A549 (cell line): ENCODE measurements at regions not wholly inside any gene's neighbourhood (a gene's known extent, or its start where the extent isn't known, plus 50 kb on each side); places are given as distances from the start of the nearest gene placed in this dataset.

Experiments used
- ATAC-seq, 2 experiments: fragments of 200-7000 bp in 1 of 2; fragments of >200 bp in 1 of 2; cut with Nextera tagmentation in 1 of 2; cut with Tn5 transposase in 1 of 2; 3 replicates each; pipeline versions ENCODE4 v1.8.0 to v1.9.1; 2018 to 2020; ENCODE audit warnings: mild to moderate bottlenecking in 1 of 2, moderate library complexity in 1 of 2
- CTCF ChIA-PET: fragments of 300-600 bp; sonication (Branson Sonifier 250); formaldehyde crosslinking; extraction: SDS; loops from one replicate; lab custom pipeline; 2021; ENCODE audit warnings: antibody characterized with exemption, inconsistent platforms; lab: Yijun Ruan, JAX
- POLR2A ChIA-PET: fragments of 350-600 bp; formaldehyde crosslinking; extraction: SDS; loops from one replicate; lab custom pipeline; 2021; ENCODE audit warnings: antibody characterized with exemption, inconsistent platforms; lab: Yijun Ruan, JAX
- DNase-seq, 2 experiments: peaks; one replicate each; pipeline versions ENCODE4 v3.0.0 to v3.0.0-alpha.2; 2011 to 2016; ENCODE audit warnings: low read depth in 1 of 2, low spot score in 1 of 2
- FAIRE-seq: peaks from 2 replicates; lab custom pipeline; 2011; peaks lifted over from hg19 to GRCh38; lab: Jason Lieb, UNC
- H3K27ac ChIP-seq, 2 experiments: fragments of >200 bp; sonication (Bioruptor Twin); formaldehyde crosslinking; 3 replicates each; pipeline ENCODE4 v1.5.1; 2016 to 2017
- H3K4me1 ChIP-seq: fragments of >200 bp; sonication (Bioruptor Twin); formaldehyde crosslinking; 3 replicates; pipeline ENCODE4 v1.6.1; 2016
- H3K4me2 ChIP-seq: fragments of >200 bp; sonication (Bioruptor Twin); formaldehyde crosslinking; 3 replicates; pipeline ENCODE4 v1.6.1; 2016
- H3K4me3 ChIP-seq: fragments of >200 bp; sonication (Bioruptor Twin); formaldehyde crosslinking; 3 replicates; pipeline ENCODE4 v1.5.1; 2016
- H3K9me3 ChIP-seq: fragments of >200 bp; sonication (Bioruptor Twin); formaldehyde crosslinking; 3 replicates; pipeline ENCODE4 v1.6.1; 2016
- CBX2 ChIP-seq: fragments of 200-600 bp; sonication (generic); IDR thresholded peaks from 2 replicates; pipeline ENCODE4 v1.6.1; 2016; ENCODE audit warnings: low read depth, mild to moderate bottlenecking, borderline replicate concordance
- CEBPB ChIP-seq, 2 experiments: fragments of >200 bp in 1 of 2; sonication (Bioruptor Twin) in 1 of 2; formaldehyde crosslinking in 1 of 2; IDR thresholded peaks; 2 replicates each; pipeline ENCODE4 v1.6.1; 2012 to 2016
- CHD2 ChIP-seq: fragments of 150-350 bp; IDR thresholded peaks from 2 replicates; pipeline ENCODE4 v1.6.1; 2014; ENCODE audit warnings: low read length; ENCODE audit not compliant: partially characterized antibody
- CHD4 ChIP-seq: fragments of 200-600 bp; sonication (generic); IDR thresholded peaks from 2 replicates; pipeline ENCODE4 v1.6.1; 2016; ENCODE audit warnings: antibody characterized with exemption, mild to moderate bottlenecking, borderline replicate concordance
- EHF ChIP-seq: fragments of 250-450 bp; sonication (Bioruptor Pico); IDR thresholded peaks from 2 replicates; pipeline ENCODE4 v1.5.0; 2020; ENCODE audit warnings: mild to moderate bottlenecking
- EP300 ChIP-seq, 2 experiments: fragments of >200 bp; sonication (Bioruptor Twin); formaldehyde crosslinking; IDR thresholded peaks; 2 replicates in 1 of 2; 3 replicates in 1 of 2; pipeline ENCODE4 v1.6.1; 2016 to 2017
- FOSB ChIP-seq: fragments of 250-450 bp; sonication (Bioruptor Pico); IDR thresholded peaks from 2 replicates; pipeline ENCODE4 v1.5.0; 2020; ENCODE audit warnings: mild to moderate bottlenecking, moderate library complexity
- FOSL2 ChIP-seq, 2 experiments: fragments of 450-650 bp in 1 of 2; fragments of >200 bp in 1 of 2; sonication (Bioruptor Twin) in 1 of 2; formaldehyde crosslinking; IDR thresholded peaks; 2 replicates each; pipeline versions ENCODE4 v1.5.0 to v1.6.1; 2016 to 2020; ENCODE audit warnings: mild to moderate bottlenecking in 1 of 2, moderate library complexity in 1 of 2
- FOXS1 ChIP-seq: fragments of 250-450 bp; sonication (Bioruptor Pico); IDR thresholded peaks from 2 replicates; pipeline ENCODE4 v1.5.0; 2020; ENCODE audit warnings: mild to moderate bottlenecking, moderate library complexity
- GATA3 ChIP-seq: IDR thresholded peaks from 2 replicates; pipeline ENCODE4 v1.6.1; 2012; ENCODE audit warnings: borderline replicate concordance
- HDAC2 ChIP-seq: fragments of 200-600 bp; sonication (generic); IDR thresholded peaks from 2 replicates; pipeline ENCODE4 v1.6.1; 2016
- HOXB13 ChIP-seq: fragments of 250-450 bp; sonication (Bioruptor Pico); IDR thresholded peaks from 2 replicates; pipeline ENCODE4 v1.5.0; 2020; ENCODE audit warnings: low read depth, mild to moderate bottlenecking, moderate library complexity
- HOXB5 ChIP-seq: fragments of 250-450 bp; sonication (Bioruptor Pico); IDR thresholded peaks from 2 replicates; pipeline ENCODE4 v1.5.0; 2020; ENCODE audit warnings: mild to moderate bottlenecking, moderate library complexity
- JUN ChIP-seq, 2 experiments: fragments of >200 bp; sonication (Bioruptor Twin); formaldehyde crosslinking; IDR thresholded peaks; 2 replicates in 1 of 2; 3 replicates in 1 of 2; pipeline ENCODE4 v1.6.1; 2016 to 2017
- KDM1A ChIP-seq: fragments of 200-600 bp; sonication (generic); IDR thresholded peaks from 2 replicates; pipeline ENCODE4 v1.6.1; 2016; ENCODE audit warnings: low read depth, mild to moderate bottlenecking
- MAZ ChIP-seq: fragments of 150-350 bp; IDR thresholded peaks from 2 replicates; pipeline ENCODE4 v1.6.1; 2014; ENCODE audit warnings: antibody characterized with exemption, low read depth, low read length, borderline replicate concordance
- MYC ChIP-seq: IDR thresholded peaks from 2 replicates; pipeline ENCODE4 v1.6.1; 2012; ENCODE audit warnings: mild to moderate bottlenecking, inconsistent platforms, low read length, improper control_type of control experiment, borderline replicate concordance
- POLR2A ChIP-seq: IDR thresholded peaks from 2 replicates; pipeline ENCODE4 v1.6.1; 2012; ENCODE audit warnings: mild to moderate bottlenecking, low read length
- POLR2AphosphoS2 ChIP-seq: conservative IDR thresholded peaks from 2 replicates; pipeline ENCODE4 v1.6.1; 2012; ENCODE audit warnings: low read length, improper control_type of control experiment, inconsistent platforms
- RAD21 ChIP-seq, 2 experiments: fragments of >200 bp in 1 of 2; sonication (Bioruptor Twin) in 1 of 2; formaldehyde crosslinking in 1 of 2; IDR thresholded peaks in 1 of 2; conservative IDR thresholded peaks in 1 of 2; 2 replicates in 1 of 2; 3 replicates in 1 of 2; pipeline ENCODE4 v1.6.1; 2012 to 2018; ENCODE audit warnings: inconsistent platforms in 1 of 2
- RARB ChIP-seq: fragments of 250-450 bp; sonication (Bioruptor Pico); IDR thresholded peaks from 2 replicates; pipeline ENCODE4 v1.8.0; 2021; ENCODE audit warnings: mild to moderate bottlenecking, moderate library complexity
- RCOR1 ChIP-seq: fragments of 150-350 bp; IDR thresholded peaks from 2 replicates; pipeline ENCODE4 v1.6.1; 2014; ENCODE audit warnings: antibody characterized with exemption, low read length, low read depth
- RFX5 ChIP-seq: fragments of 450-650 bp; IDR thresholded peaks from 2 replicates; pipeline ENCODE4 v1.7.1; 2014; ENCODE audit warnings: antibody characterized with exemption, mild to moderate bottlenecking, moderate library complexity
- RNF2 ChIP-seq: fragments of 200-600 bp; sonication (generic); IDR thresholded peaks from 2 replicates; pipeline ENCODE4 v1.6.1; 2016; ENCODE audit warnings: low read depth, mild to moderate bottlenecking, antibody characterized with exemption, moderate library complexity, borderline replicate concordance
- TFCP2L1 ChIP-seq: fragments of 250-450 bp; sonication (Bioruptor Pico); IDR thresholded peaks from 2 replicates; pipeline ENCODE4 v1.5.0; 2021; ENCODE audit warnings: mild to moderate bottlenecking
- TP53 ChIP-seq: fragments of 250-450 bp; sonication (Bioruptor Pico); IDR thresholded peaks from 2 replicates; pipeline ENCODE4 v1.5.0; 2021; ENCODE audit warnings: mild to moderate bottlenecking, moderate library complexity
- ZC3H11A ChIP-seq: fragments of 450-650 bp; IDR thresholded peaks from 2 replicates; pipeline ENCODE4 v1.6.1; 2014; ENCODE audit warnings: antibody characterized with exemption, mild to moderate bottlenecking
- ZSCAN20 ChIP-seq: fragments of 250-450 bp; sonication (Bioruptor Pico); IDR thresholded peaks from 2 replicates; pipeline ENCODE4 v1.8.0; 2022; ENCODE audit warnings: mild to moderate bottlenecking, moderate library complexity
- WGBS: methylation state at CpG from one replicate; pipeline ENCODE4 v1.1.6; 2017; ENCODE audit errors: missing lambda C conversion rate; 5-methylcytosine and 5-hydroxymethylcytosine counted together
- TF ChIP-seq, protein P1 (sequence below): IDR thresholded peaks from 2 replicates; pipeline ENCODE4 v1.6.1; 2012; ENCODE audit warnings: low read depth, borderline replicate concordance
- TF ChIP-seq, protein P2 (sequence below): fragments of 250-450 bp; sonication (Bioruptor Pico); IDR thresholded peaks from 2 replicates; pipeline ENCODE4 v1.5.0; 2020; ENCODE audit warnings: low read depth, mild to moderate bottlenecking, moderate library complexity
- TF ChIP-seq, protein P3 (sequence below): IDR thresholded peaks from 2 replicates; pipeline ENCODE4 v1.6.1; 2012

DNA sequence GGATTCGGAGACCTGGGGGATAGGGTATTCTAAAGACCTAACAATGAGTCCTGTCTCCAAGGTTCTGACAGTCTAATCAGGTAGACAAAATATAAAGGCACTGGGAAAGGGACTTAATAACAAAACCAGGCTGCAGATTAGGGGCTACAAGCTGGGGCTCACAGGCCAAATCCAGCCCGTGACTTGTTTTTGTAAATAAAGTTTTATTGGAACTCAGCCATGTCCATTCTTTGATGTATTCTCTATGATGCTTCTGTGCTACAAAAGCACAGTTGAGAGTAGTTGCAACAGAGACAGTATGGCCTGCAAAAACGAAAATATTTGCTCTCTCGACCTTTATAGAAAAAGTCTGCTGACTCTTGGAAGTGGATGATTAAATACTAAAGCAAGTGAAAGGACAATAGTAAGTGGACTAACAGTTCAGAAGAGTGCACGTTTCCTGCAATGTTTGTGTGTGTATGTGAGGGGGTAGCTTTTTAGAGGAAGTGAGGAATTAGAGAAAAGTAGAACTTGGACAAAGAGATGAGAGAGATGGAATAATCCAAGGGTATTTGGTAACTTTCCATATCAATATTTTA is 115.4 kb upstream of the ZFHX3 start:
- TF ChIP-seq, protein P1, sequence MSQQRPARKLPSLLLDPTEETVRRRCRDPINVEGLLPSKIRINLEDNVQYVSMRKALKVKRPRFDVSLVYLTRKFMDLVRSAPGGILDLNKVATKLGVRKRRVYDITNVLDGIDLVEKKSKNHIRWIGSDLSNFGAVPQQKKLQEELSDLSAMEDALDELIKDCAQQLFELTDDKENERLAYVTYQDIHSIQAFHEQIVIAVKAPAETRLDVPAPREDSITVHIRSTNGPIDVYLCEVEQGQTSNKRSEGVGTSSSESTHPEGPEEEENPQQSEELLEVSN = no peak
- TF ChIP-seq ZSCAN20 (CRISPR knock-in tag) (no peak), HOXB13 (CRISPR knock-in tag) (no peak), GATA3 (no peak), CHD2 (no peak), RNF2 (no peak), FOSB (no peak), RAD21 (conservative IDR thresholded peaks at IDR 0.05 in 1 of 2, IDR thresholded peaks at IDR 0.05 in 1 of 2) (no peak), MYC (no peak), MAZ (no peak), FOXS1 (CRISPR knock-in tag) (no peak), JUN (IDR thresholded peaks at IDR 0.05) (no peak), HDAC2 (no peak), POLR2AphosphoS2 (no peak), TFCP2L1 (CRISPR knock-in tag) (no peak), TP53 (CRISPR knock-in tag) (no peak), KDM1A (no peak)
- TF ChIP-seq, protein P2, sequence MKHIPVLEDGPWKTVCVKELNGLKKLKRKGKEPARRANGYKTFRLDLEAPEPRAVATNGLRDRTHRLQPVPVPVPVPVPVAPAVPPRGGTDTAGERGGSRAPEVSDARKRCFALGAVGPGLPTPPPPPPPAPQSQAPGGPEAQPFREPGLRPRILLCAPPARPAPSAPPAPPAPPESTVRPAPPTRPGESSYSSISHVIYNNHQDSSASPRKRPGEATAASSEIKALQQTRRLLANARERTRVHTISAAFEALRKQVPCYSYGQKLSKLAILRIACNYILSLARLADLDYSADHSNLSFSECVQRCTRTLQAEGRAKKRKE (CRISPR knock-in tag) = no peak
- TF ChIP-seq, protein P3, sequence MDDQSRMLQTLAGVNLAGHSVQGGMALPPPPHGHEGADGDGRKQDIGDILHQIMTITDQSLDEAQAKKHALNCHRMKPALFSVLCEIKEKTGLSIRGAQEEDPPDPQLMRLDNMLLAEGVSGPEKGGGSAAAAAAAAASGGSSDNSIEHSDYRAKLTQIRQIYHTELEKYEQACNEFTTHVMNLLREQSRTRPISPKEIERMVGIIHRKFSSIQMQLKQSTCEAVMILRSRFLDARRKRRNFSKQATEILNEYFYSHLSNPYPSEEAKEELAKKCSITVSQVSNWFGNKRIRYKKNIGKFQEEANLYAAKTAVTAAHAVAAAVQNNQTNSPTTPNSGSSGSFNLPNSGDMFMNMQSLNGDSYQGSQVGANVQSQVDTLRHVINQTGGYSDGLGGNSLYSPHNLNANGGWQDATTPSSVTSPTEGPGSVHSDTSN = no peak
- 0 out of 3 replicates have a peak, but pooled peaks cover 5% of the 10 kb centered on the region for H3K9me3 ChIP-seq
- H3K4me1 ChIP-seq = 0 out of 3 replicates have a peak, but pooled peaks cover 5% of the 10 kb centered on the region
- DNase-seq = no peak
- H3K4me2 ChIP-seq = no peak overlapping the region
- H3K4me3 ChIP-seq = no peak overlapping the region
- WGBS = 40% methylated on average over 5 of the region's 5 CpGs
- ChIA-PET CTCF (interaction anchor here (1.0 kb wide), 1 partner anchor 13 kb away, joined by 3 read pairs; no protein-coding TSS in a partner anchor), POLR2A (no interaction called here)
- no peak for ATAC-seq
- no peak for FAIRE-seq
- no peak overlapping the region for H3K27ac ChIP-seq

DNA sequence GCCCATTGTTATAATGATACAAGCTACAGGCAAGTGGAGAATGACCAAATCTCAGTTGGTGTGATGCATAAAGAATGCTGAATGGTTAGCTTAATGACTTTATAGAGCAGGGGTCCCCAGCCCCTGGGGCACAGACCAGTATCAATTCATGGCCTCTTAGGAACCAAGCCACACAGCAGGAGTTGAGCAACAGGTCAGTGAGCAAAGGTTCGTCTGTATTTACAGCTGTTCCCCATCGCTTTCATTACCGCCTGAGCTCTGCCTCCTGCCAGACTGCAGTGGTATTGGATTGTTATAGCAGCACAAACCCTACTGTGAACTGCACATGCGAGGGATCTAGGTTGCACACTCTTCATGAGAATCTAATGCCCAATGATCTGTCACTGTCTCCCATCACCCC is 114.0 kb upstream of the ZFHX3 start:
- WGBS = 93% methylated on average over 4 of the region's 4 CpGs
- H3K4me1 ChIP-seq = 0 out of 3 replicates have a peak, but pooled peaks cover 3% of the 10 kb centered on the region
- no peak for FAIRE-seq
- H3K4me3 ChIP-seq = no peak overlapping the region
- ChIA-PET POLR2A (no interaction called here), CTCF (no interaction called here)
- ATAC-seq = no peak
- no peak overlapping the region for H3K4me2 ChIP-seq
- DNase-seq = no peak
- no peak overlapping the region for H3K27ac ChIP-seq
- TF ChIP-seq RFX5 (no peak), EHF (CRISPR knock-in tag) (no peak), ZC3H11A (no peak), CBX2 (no peak), EP300 (IDR thresholded peaks at IDR 0.05) (no peak), RAD21 (conservative IDR thresholded peaks at IDR 0.05 in 1 of 2, IDR thresholded peaks at IDR 0.05 in 1 of 2) (no peak), ZSCAN20 (CRISPR knock-in tag) (no peak), FOSL2 (IDR thresholded peaks at IDR 0.05) (no peak), FOSL2 (CRISPR knock-in tag; IDR thresholded peaks at IDR 0.05) (no peak), FOXS1 (CRISPR knock-in tag) (no peak), RCOR1 (no peak), CHD2 (no peak), POLR2A (no peak), CHD4 (no peak), POLR2AphosphoS2 (no peak), RARB (CRISPR knock-in tag) (no peak), HOXB5 (CRISPR knock-in tag) (no peak), CEBPB (IDR thresholded peaks at IDR 0.05) (no peak)
- TF ChIP-seq, protein P1 = no peak
- 0 out of 3 replicates have a peak, but pooled peaks cover 8% of the 10 kb centered on the region for H3K9me3 ChIP-seq
